ENCODE measurements at regions not wholly inside any gene's neighbourhood (a gene's known extent, or its start where the extent isn't known, plus 50 kb on each side); places are given as distances from the start of the nearest gene placed in this dataset.
A peak's percentile ranks its signal among the peaks of the same experiment; 100 is the strongest.

GRCh38 chr18:54433368-54433767, 75.7 kb downstream of the C18orf54 start:
- no peak for DNase-seq (ENCODE audit: low read depth)
- TF ChIP-seq CTCF (conservative IDR thresholded peaks at IDR 0.05; ENCODE audit: low read depth, low read length), result no peak
- no peak overlapping the region for H3K4me3 ChIP-seq (ENCODE audit: low read depth, low read length)

GRCh38 chr18:54433857-54434256, 76.2 kb downstream of the C18orf54 start:
- no peak for DNase-seq (ENCODE audit: low read depth)
- TF ChIP-seq CTCF (conservative IDR thresholded peaks at IDR 0.05; ENCODE audit: low read depth, low read length), result no peak
- no peak overlapping the region for H3K4me3 ChIP-seq (ENCODE audit: low read depth, low read length)

- DNase-seq (ENCODE audit: low read depth), result no peak
- H3K4me3 ChIP-seq (ENCODE audit: low read depth, low read length), result no peak overlapping the region
- TF ChIP-seq CTCF (conservative IDR thresholded peaks at IDR 0.05; ENCODE audit: low read depth, low read length), result no peak
Measured at GRCh38 chr18:54434453-54434852, 76.7 kb downstream of the C18orf54 start.

- no peak for DNase-seq (ENCODE audit: low read depth)
- H3K4me3 ChIP-seq (ENCODE audit: low read depth, low read length), result no peak overlapping the region
- no peak for TF ChIP-seq CTCF (conservative IDR thresholded peaks at IDR 0.05; ENCODE audit: low read depth, low read length)
Measured at GRCh38 chr18:54436501-54436900, 78.8 kb downstream of the C18orf54 start.

- DNase-seq (ENCODE audit: low read depth), result no peak
- H3K4me3 ChIP-seq (ENCODE audit: low read depth, low read length), result no peak overlapping the region
- TF ChIP-seq CTCF (conservative IDR thresholded peaks at IDR 0.05; ENCODE audit: low read depth, low read length), result no peak
Measured at GRCh38 chr18:54440292-54440691, 82.6 kb downstream of the C18orf54 start.

- DNase-seq (ENCODE audit: low read depth), result no peak
- H3K4me3 ChIP-seq (ENCODE audit: low read depth, low read length), result no peak overlapping the region
- peak; percentile 99 for TF ChIP-seq CTCF (conservative IDR thresholded peaks at IDR 0.05; ENCODE audit: low read depth, low read length)
Measured at GRCh38 chr18:54444319-54444914, 86.7 kb downstream of the C18orf54 start.

GRCh38 chr18:54453996-54454395, 96.3 kb downstream of the C18orf54 start:
- no peak for TF ChIP-seq CTCF (conservative IDR thresholded peaks at IDR 0.05; ENCODE audit: low read depth, low read length)
- DNase-seq (ENCODE audit: low read depth), result no peak
- H3K4me3 ChIP-seq (ENCODE audit: low read depth, low read length), result no peak overlapping the region
